Left ventricle myocardium superior (tissue), 1 donor: ENCODE measurements at regions not wholly inside any gene's neighbourhood (a gene's known extent, or its start where the extent isn't known, plus 50 kb on each side); places are given as distances from the start of the nearest gene placed in this dataset.

ENCODE experiments used
- ATAC-seq: fragments of 200-7000 bp; cut with Tn5 transposase; one replicate; pipeline ENCODE4 v1.9.1; 2020; ENCODE audit warnings: mild to moderate bottlenecking, moderate library complexity
- DNase-seq: peaks from one replicate; pipeline ENCODE4 v3.0.0-alpha.2; 2020
- intact Hi-C: fragments of 100-400 bp; cut with micrococcal nuclease; formaldehyde crosslinking; loops from one replicate; pipeline ENCODE4 v1.11.0; 2022
- donor health status: DM: no; HTN: yes; CAD: no; lungs with severe emphysema.

- intact Hi-C loops = no loop called here
- ATAC-seq (no peak), DNase-seq (no peak)
These were observed 489.0 kb downstream of the GATA3 start for GRCh38 chr10:8543361-8544056.

GRCh38 chr10:8544057-8544380 is 489.5 kb downstream of the GATA3 start:
- intact Hi-C loops = no loop called here
- no peak for DNase-seq
- ATAC-seq = no peak

GRCh38 chr10:8544500-8544899 is 490.0 kb downstream of the GATA3 start:
- intact Hi-C loops = no loop called here
- DNase-seq (no peak), ATAC-seq (no peak)

GRCh38 chr10:8554574-8554973 is 500.1 kb downstream of the GATA3 start:
- ATAC-seq = no peak

GRCh38 chr10:8556321-8556720 is 501.8 kb downstream of the GATA3 start:
- ATAC-seq = no peak
- intact Hi-C loops = no loop called here
- DNase-seq = no peak

More at GRCh38 chr10:8554574-8554973, 500.1 kb downstream of the GATA3 start:
- intact Hi-C loops = no loop called here
- no peak for DNase-seq

- intact Hi-C loops = no loop called here
- DNase-seq = no peak
- no peak for ATAC-seq
These were observed 509.0 kb downstream of the GATA3 start for GRCh38 chr10:8563478-8563877.

GRCh38 chr10:8566737-8567136 is 512.2 kb downstream of the GATA3 start:
- ATAC-seq = no peak
- no peak for DNase-seq
- intact Hi-C loops = no loop called here

- DNase-seq (no peak), ATAC-seq (no peak)
- intact Hi-C loops = no loop called here
These were observed 513.9 kb downstream of the GATA3 start for GRCh38 chr10:8568401-8568800.

- no peak for DNase-seq
- ATAC-seq = no peak
- intact Hi-C loops = no loop called here
These were observed 521.1 kb downstream of the GATA3 start for GRCh38 chr10:8575620-8576019.

GRCh38 chr10:8576281-8576680 is 521.8 kb downstream of the GATA3 start:
- ATAC-seq = no peak

GRCh38 chr10:8576911-8577310 is 522.4 kb downstream of the GATA3 start:
- intact Hi-C loops = no loop called here
- no peak for DNase-seq
- ATAC-seq = no peak

More at GRCh38 chr10:8576281-8576680, 521.8 kb downstream of the GATA3 start:
- no peak for DNase-seq
- intact Hi-C loops = no loop called here

- DNase-seq (no peak), ATAC-seq (no peak)
- intact Hi-C loops = no loop called here
These were observed 523.2 kb downstream of the GATA3 start for GRCh38 chr10:8577686-8578085.

GRCh38 chr10:8581521-8582225 is 527.2 kb downstream of the GATA3 start:
- DNase-seq (no peak), ATAC-seq (no peak)
- intact Hi-C loops = no loop called here

GRCh38 chr10:8583096-8583495 is 528.6 kb downstream of the GATA3 start:
- no peak for ATAC-seq
- no peak for DNase-seq
- intact Hi-C loops = no loop called here

- DNase-seq = no peak
- no peak for ATAC-seq
- intact Hi-C loops = no loop called here
These were observed 530.2 kb downstream of the GATA3 start for GRCh38 chr10:8584666-8585065.

GRCh38 chr10:8586504-8586903 is 532.0 kb downstream of the GATA3 start:
- DNase-seq (no peak), ATAC-seq (no peak)
- intact Hi-C loops = no loop called here

GRCh38 chr10:8588135-8588534 is 533.6 kb downstream of the GATA3 start:
- ATAC-seq (no peak), DNase-seq (no peak)
- intact Hi-C loops = no loop called here

GRCh38 chr10:8590518-8590917 is 536.0 kb downstream of the GATA3 start:
- no peak for ATAC-seq
- no peak for DNase-seq

GRCh38 chr10:8591640-8592039 is 537.2 kb downstream of the GATA3 start:
- intact Hi-C loops = no loop called here
- no peak for ATAC-seq

More at GRCh38 chr10:8590518-8590917, 536.0 kb downstream of the GATA3 start:
- intact Hi-C loops = no loop called here

GRCh38 chr10:8594176-8594575 is 539.7 kb downstream of the GATA3 start:
- ATAC-seq (no peak), DNase-seq (no peak)
- intact Hi-C loops = no loop called here

More at GRCh38 chr10:8591640-8592039, 537.2 kb downstream of the GATA3 start:
- no peak for DNase-seq

- intact Hi-C loops = no loop called here
- ATAC-seq (no peak), DNase-seq (no peak)
These were observed 540.2 kb downstream of the GATA3 start for GRCh38 chr10:8594711-8595110.
